Activated T-cell treated with anti-CD3 and anti-CD28 coated beads, Interleukin-2, amount 50 U/mL, for 4 hours (primary cell): ENCODE measurements at regions not wholly inside any gene's neighbourhood (a gene's known extent, or its start where the extent isn't known, plus 50 kb on each side); places are given as distances from the start of the nearest gene placed in this dataset.
"Not testable (repeated sequence)": the region's sequence is repeated elsewhere in the genome, so short reads cannot be mapped to it uniquely, and the experiment has no call there.

Source experiments
- ATAC-seq, 2 donors: fragments of 200-7000 bp; cut with Tn5 transposase; one replicate each; pipeline ENCODE4 v1.10.0; 2021
- DNase-seq: peaks from one replicate; pipeline ENCODE4 v3.0.0-alpha.2; 2020
- H3K27me3 Mint-ChIP-seq: one replicate; pipeline ENCODE4 v1.8.0; 2021; ENCODE audit warnings: low read depth, mixed read lengths
- H3K36me3 Mint-ChIP-seq: one replicate; pipeline ENCODE4 v1.8.0; 2022; ENCODE audit warnings: mixed read lengths; ENCODE audit not compliant: insufficient read depth
- H3K4me1 Mint-ChIP-seq: one replicate; pipeline ENCODE4 v1.8.0; 2021; ENCODE audit warnings: low read depth, mixed read lengths
- H3K4me3 Mint-ChIP-seq: one replicate; pipeline ENCODE4 v1.8.0; 2021; ENCODE audit warnings: mild to moderate bottlenecking, moderate library complexity, mixed read lengths
- H3K9me3 Mint-ChIP-seq: one replicate; pipeline ENCODE4 v1.8.0; 2021; ENCODE audit warnings: mixed read lengths

DNA sequence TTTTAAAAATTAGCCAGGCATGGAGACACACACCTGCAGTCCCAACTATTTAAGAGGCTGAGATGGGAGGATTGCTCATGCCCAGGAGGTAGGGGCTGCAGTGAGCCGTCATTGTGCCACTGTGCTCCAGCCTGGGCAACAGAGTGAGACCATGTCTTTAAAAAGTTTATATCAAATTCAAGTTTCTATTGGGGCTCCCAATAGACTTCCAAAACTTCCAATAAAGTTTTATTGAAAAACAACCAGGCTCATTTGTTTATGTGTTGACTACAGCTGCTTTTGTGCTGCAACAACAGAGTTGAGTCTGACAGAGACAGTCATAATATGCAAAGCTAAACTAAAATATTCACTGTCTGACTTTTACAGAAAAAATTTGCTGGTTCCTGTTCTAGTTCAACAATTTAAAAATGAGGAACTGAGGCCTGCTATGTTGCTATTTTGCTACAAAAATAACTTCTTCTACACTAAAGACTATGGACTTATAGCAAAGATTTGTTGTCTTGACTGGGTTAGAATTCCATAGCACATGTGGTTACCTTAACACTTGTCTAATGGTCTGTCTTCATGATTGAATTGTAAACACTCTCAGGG lies 63.3 kb upstream of the RELL1 start:
- ATAC-seq (no peak), DNase-seq (no peak)
- no peak overlapping the region for H3K4me3 Mint-ChIP-seq
- no peaks in the 10 kb centered on the region for H3K27me3 Mint-ChIP-seq
- peaks cover 15% of the 10 kb centered on the region for H3K4me1 Mint-ChIP-seq
- no peaks in the 10 kb centered on the region for H3K36me3 Mint-ChIP-seq
- H3K9me3 Mint-ChIP-seq = peaks cover 3% of the 10 kb centered on the region

DNA sequence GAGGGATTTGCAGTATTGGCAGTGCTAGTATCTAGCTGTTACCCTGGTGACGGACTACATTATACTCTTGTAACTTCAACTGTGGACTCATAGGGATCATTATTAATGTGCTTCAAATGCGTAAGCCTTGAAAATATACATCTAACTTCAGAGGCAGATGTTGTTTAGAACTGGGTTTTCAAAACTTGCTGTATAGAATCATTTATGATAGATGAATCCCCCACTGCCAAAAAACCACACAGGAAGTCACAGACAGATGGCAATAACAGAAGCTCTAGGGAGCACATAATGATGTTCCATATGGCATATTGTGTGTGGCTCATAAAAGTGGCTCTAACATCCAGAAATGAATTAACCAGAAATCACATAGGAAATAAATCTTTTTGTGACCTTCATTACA lies 62.3 kb upstream of the RELL1 start:
- Mint-ChIP-seq H3K27me3 (no peaks in the 10 kb centered on the region), H3K9me3 (peaks cover 3% of the 10 kb centered on the region), H3K36me3 (no peaks in the 10 kb centered on the region), H3K4me1 (peaks cover 10% of the 10 kb centered on the region), H3K4me3 (no peak overlapping the region)
- ATAC-seq (no peak), DNase-seq (no peak)

DNA sequence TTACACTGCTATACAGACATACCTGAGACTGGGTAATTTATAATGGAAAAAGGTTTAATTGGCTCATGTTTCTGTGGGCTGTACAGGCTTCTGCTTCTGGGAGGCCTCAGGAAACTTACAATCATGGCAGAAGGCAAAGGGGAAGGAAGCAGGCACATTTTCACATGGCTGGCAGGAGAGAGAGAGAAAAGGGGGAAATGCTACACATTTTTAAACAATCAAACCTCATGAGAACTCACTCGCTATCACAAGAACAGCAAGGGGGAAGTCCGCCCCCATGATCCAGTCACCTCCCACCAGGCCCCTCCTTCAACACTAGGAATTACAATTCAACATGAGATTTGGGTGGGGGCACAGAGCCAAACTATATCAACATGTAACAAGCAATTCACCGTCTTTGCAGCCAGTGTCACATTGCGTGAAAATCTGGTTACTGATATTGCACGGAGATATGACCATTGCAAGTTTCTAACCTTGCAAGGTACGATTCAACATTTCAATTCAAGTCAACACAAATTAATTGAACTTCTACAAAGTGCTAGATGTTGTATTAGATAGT lies 61.7 kb upstream of the RELL1 start:
- Mint-ChIP-seq H3K9me3 (peaks cover 3% of the 10 kb centered on the region), H3K36me3 (no peaks in the 10 kb centered on the region), H3K27me3 (peaks cover 3% of the 10 kb centered on the region), H3K4me1 (peaks cover 10% of the 10 kb centered on the region), H3K4me3 (no peak overlapping the region)
- ATAC-seq = no peak
- no peak for DNase-seq

DNA sequence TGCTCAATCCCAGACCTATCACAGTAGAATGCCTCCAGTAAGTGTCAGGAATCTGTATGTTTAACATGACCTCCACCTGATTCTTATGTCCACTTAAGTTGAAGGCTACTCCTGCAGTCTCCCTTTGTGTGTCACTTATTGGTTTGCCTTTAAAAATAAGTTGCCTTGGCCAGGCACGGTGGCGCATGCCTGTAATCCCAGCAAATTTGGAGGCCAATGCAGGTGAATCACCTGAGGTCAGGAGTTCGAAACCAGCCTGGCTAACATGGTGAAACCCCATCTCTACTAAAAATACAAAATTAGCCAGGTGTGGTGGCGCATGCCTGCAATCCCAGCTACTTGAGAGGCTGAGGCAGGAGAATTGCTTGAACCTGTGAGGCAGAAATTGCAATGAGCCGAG lies 60.7 kb upstream of the RELL1 start:
- not testable (repeated sequence) for DNase-seq, H3K9me3 Mint-ChIP-seq, H3K4me1 Mint-ChIP-seq, ATAC-seq, H3K27me3 Mint-ChIP-seq, H3K36me3 Mint-ChIP-seq, H3K4me3 Mint-ChIP-seq

DNA sequence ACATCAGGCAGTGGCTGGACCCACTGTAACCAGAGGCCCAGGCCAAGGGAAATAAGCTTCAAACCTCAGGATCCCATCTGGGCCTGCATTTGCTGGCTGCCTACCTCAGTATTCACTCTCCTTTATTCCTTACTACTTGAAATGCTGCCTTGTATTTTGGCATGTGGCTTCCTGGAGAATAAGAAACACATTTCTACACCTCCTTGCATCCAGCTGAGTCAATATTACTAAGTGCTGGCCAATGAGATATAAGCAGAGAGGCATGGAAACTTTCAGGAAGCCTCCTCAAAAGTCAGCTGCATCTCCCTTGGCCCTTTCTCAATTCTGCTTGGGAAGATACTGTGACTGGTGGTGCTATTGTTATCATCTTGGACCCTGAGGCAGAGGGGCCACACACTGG lies 59.8 kb upstream of the RELL1 start:
- H3K36me3 Mint-ChIP-seq = no peaks in the 10 kb centered on the region
- DNase-seq = no peak
- H3K27me3 Mint-ChIP-seq = peaks cover 3% of the 10 kb centered on the region
- H3K9me3 Mint-ChIP-seq = peaks cover 3% of the 10 kb centered on the region
- H3K4me1 Mint-ChIP-seq = peaks cover 10% of the 10 kb centered on the region
- no peak overlapping the region for H3K4me3 Mint-ChIP-seq
- ATAC-seq = no peak

DNA sequence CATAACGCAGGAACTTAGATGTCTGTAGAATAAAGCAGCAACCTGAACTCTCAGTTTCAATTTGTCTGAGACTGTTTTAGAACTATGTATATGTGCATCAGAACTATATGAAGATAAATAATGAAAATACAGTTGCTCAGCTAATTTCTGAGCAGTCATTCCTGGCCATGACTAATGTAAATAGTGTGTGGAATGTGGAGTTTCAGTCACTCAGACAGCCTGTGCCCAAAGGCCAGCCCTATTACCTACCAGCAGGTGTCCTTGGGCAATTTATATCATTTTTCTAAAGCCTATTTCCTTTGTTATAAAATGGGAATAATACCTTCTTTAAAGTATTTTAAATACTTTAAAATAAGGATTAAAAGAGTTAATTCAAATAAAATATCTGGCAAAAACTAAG lies 56.0 kb upstream of the RELL1 start:
- no peaks in the 10 kb centered on the region for H3K36me3 Mint-ChIP-seq
- DNase-seq (no peak), ATAC-seq (no peak)
- peaks cover 3% of the 10 kb centered on the region for H3K27me3 Mint-ChIP-seq
- no peaks in the 10 kb centered on the region for H3K9me3 Mint-ChIP-seq
- H3K4me1 Mint-ChIP-seq = no peaks in the 10 kb centered on the region
- no peak overlapping the region for H3K4me3 Mint-ChIP-seq

DNA sequence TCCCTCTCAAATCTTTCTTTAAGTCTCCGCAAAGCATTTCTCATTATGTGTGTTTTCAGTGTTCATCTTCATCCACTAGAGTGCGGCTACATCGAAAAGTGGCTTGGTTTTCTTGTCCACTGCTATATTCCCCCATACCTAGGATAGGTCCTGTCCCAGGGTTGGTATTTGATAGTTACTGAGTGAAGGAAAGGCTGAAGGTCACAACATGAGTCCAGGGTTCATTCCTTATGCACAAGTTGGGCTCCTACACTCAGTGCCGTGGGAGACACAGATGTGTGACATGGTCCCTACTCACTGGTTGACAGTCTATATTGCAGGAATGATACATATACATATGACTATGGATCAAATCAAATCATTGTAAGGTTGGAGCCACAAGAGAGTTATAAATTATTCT lies 55.4 kb upstream of the RELL1 start:
- no peaks in the 10 kb centered on the region for H3K36me3 Mint-ChIP-seq
- ATAC-seq (no peak), DNase-seq (no peak)
- peaks cover 3% of the 10 kb centered on the region for H3K27me3 Mint-ChIP-seq
- H3K9me3 Mint-ChIP-seq = no peaks in the 10 kb centered on the region
- no peak overlapping the region for H3K4me3 Mint-ChIP-seq
- H3K4me1 Mint-ChIP-seq = no peaks in the 10 kb centered on the region

DNA sequence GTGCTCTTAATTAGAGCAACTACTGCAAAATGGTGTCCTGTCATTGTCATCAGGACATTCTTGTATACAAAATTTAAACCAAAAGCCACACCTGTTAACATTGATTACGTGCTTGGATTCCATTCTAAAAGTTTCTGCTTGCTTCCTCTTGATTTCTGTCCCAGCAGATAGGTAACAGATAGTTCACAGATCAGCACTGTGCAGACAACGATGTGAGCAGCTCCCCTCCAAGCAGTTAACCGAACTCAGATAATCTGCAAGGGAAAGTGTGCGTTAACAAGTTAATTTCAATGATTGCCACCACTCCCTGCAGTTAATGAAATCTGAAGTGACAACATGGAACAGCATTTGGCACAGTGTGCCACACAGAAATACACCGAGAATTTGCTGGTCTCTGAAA lies 54.4 kb upstream of the RELL1 start:
- Mint-ChIP-seq H3K27me3 (peaks cover 3% of the 10 kb centered on the region), H3K4me1 (no peaks in the 10 kb centered on the region), H3K36me3 (no peaks in the 10 kb centered on the region), H3K9me3 (no peaks in the 10 kb centered on the region), H3K4me3 (no peak overlapping the region)
- ATAC-seq (no peak), DNase-seq (no peak)

DNA sequence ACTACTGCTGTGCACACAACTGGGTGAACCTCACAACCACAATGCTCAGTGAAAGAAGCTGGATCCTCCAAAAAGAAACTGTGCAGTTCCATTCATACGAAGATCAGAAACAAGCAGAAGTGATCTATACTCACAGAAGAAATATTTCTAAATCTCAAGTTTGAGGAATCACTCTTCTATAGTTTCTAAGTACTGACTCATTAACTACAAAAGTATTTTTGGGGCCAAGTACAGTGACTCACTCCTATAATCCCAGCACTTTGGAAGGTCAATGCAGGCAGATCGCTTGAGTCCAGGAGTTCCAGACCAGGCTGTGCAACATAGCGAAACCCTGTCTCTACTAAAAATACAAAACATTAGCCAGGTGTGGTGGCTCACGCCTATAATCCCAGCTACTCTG lies 51.3 kb upstream of the RELL1 start:
- Mint-ChIP-seq H3K4me3 (no peak overlapping the region), H3K4me1 (no peaks in the 10 kb centered on the region), H3K9me3 (no peaks in the 10 kb centered on the region), H3K27me3 (no peaks in the 10 kb centered on the region), H3K36me3 (no peaks in the 10 kb centered on the region)
- DNase-seq (no peak), ATAC-seq (no peak)
